Stimulated activated CD8-positive, alpha-beta memory T cell treated with anti-CD3 and anti-CD28 coated beads, Interleukin-15, amount 100 ng/mL, for 48 hours (primary cell): ENCODE measurements at regions not wholly inside any gene's neighbourhood (a gene's known extent, or its start where the extent isn't known, plus 50 kb on each side); places are given as distances from the start of the nearest gene placed in this dataset.
A peak's percentile ranks its signal among the peaks of the same experiment; 100 is the strongest.
"Not testable (repeated sequence)": the region's sequence is repeated elsewhere in the genome, so short reads cannot be mapped to it uniquely, and the experiment has no call there.

Source experiments
- DNase-seq, 2 donors: peaks; one replicate each; pipeline ENCODE4 v3.0.0-alpha.2; 2020; ENCODE audit warnings: low read depth in 2 of 2

GRCh38 chr18:62442391-62442790 lies 80.4 kb upstream of the ZCCHC2 start:
- DNase-seq: no peak

- no peak for DNase-seq
Observed at GRCh38 chr18:62445386-62445917, 77.4 kb upstream of the ZCCHC2 start.

GRCh38 chr18:62446511-62446910 lies 76.3 kb upstream of the ZCCHC2 start:
- DNase-seq: no peak

GRCh38 chr18:62447652-62448051 lies 75.2 kb upstream of the ZCCHC2 start:
- no peak for DNase-seq

- DNase-seq: no peak
Observed at GRCh38 chr18:62448426-62448825, 74.4 kb upstream of the ZCCHC2 start.

- DNase-seq: no peak
Observed at GRCh38 chr18:62449490-62450104, 73.2 kb upstream of the ZCCHC2 start.

- DNase-seq: no peak
Observed at GRCh38 chr18:62450175-62450545, 72.7 kb upstream of the ZCCHC2 start.

- peak in 1 of 2 donors; percentile 9 for DNase-seq
Observed at GRCh38 chr18:62450546-62451410, 72.0 kb upstream of the ZCCHC2 start.

- no peak for DNase-seq
Observed at GRCh38 chr18:62452280-62452831, 70.5 kb upstream of the ZCCHC2 start.

GRCh38 chr18:62453864-62454263 lies 69.0 kb upstream of the ZCCHC2 start:
- no peak for DNase-seq

GRCh38 chr18:62454527-62454926 lies 68.3 kb upstream of the ZCCHC2 start:
- DNase-seq: no peak

- no peak for DNase-seq
Observed at GRCh38 chr18:62455222-62455621, 67.6 kb upstream of the ZCCHC2 start.

- no peak for DNase-seq
Observed at GRCh38 chr18:62457877-62458276, 64.9 kb upstream of the ZCCHC2 start.

GRCh38 chr18:62458346-62458745 lies 64.5 kb upstream of the ZCCHC2 start:
- DNase-seq: no peak

- no peak for DNase-seq
Observed at GRCh38 chr18:62458868-62459716, 63.7 kb upstream of the ZCCHC2 start.

GRCh38 chr18:62460851-62461300 lies 61.9 kb upstream of the ZCCHC2 start:
- DNase-seq: no peak

GRCh38 chr18:62461591-62461990 lies 61.2 kb upstream of the ZCCHC2 start:
- no peak for DNase-seq

GRCh38 chr18:62464266-62464665 lies 58.6 kb upstream of the ZCCHC2 start:
- DNase-seq: no peak

GRCh38 chr18:62469131-62469530 lies 53.7 kb upstream of the ZCCHC2 start:
- DNase-seq: not testable (repeated sequence)
